Keratinocyte (primary cell): ENCODE measurements at regions not wholly inside any gene's neighbourhood (a gene's known extent, or its start where the extent isn't known, plus 50 kb on each side); places are given as distances from the start of the nearest gene placed in this dataset.

Experiments
- CTCF ChIP-seq, 3 experiments: IDR thresholded peaks in 1 of 3; conservative IDR thresholded peaks in 1 of 3; optimal IDR thresholded peaks in 1 of 3; 2 replicates in 2 of 3; 3 replicates in 1 of 3; pipeline versions ENCODE3 to v1.5.1; 2011; ENCODE audit warnings: low read length in 3 of 3, mild to moderate bottlenecking in 3 of 3, moderate library complexity in 2 of 3, control low read depth in 1 of 3, inconsistent platforms in 1 of 3; ENCODE audit not compliant: insufficient read depth in 2 of 3; ENCODE audit errors: extremely low read depth in 1 of 3
- EZH2 ChIP-seq: IDR thresholded peaks from one replicate; pipeline ENCODE4 v1.6.1; 2012; ENCODE audit warnings: inconsistent platforms, mild to moderate bottlenecking, low read length, moderate library complexity

GRCh38 chr4:125515016-125515415 is 200.3 kb downstream of the FAT4 start:
- TF ChIP-seq CTCF (optimal IDR thresholded peaks at IDR 0.05 in 1 of 3, IDR thresholded peaks at IDR 0.05 in 1 of 3, conservative IDR thresholded peaks at IDR 0.05 in 1 of 3; ENCODE audit: extremely low read depth in 1 of 3, insufficient read depth in 2 of 3, low read length in 3 of 3) (no peak), EZH2 (no peak)
